A673 (cell line): ENCODE measurements at regions not wholly inside any gene's neighbourhood (a gene's known extent, or its start where the extent isn't known, plus 50 kb on each side); places are given as distances from the start of the nearest gene placed in this dataset.

Experiments used
- CTCF ChIP-seq: fragments of 300-800, 200-600 bp; sonication (generic); conservative IDR thresholded peaks from 2 replicates; pipeline ENCODE4 v1.5.1; 2017; ENCODE audit warnings: low read depth, mild to moderate bottlenecking, antibody characterized with exemption, low read length, moderate library complexity, mixed read lengths
- EZH2 ChIP-seq: fragments of 200-600 bp; sonication (generic); IDR thresholded peaks from 2 replicates; pipeline ENCODE4 v1.6.1; 2017; ENCODE audit warnings: borderline replicate concordance, low read depth, mild to moderate bottlenecking, mixed read lengths, antibody characterized with exemption, low read length; ENCODE audit not compliant: poor library complexity, severe bottlenecking

DNA sequence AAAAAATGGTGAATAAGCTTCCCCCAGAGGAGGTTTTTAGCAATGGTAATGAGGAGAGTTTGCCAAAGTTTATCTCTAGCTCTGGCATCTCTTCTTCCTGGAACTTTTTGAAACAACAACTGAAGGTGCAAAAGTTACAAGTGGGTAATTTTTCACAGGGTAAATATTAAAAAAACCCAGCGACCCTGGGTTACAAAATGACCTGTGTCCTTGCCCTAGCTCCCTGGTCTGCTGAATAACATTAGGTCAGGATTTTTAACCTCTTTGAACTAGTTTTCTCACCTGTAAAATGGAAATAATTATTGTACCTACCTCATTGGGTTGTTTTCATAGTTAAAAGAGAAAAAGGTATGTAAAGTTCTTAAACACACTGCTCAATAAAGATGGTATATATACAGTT is 332.4 kb upstream of the DUSP10 start:
- TF ChIP-seq CTCF: no peak
- TF ChIP-seq EZH2: no peak
